NCI-H1417 treated with DMSO at 0.1 percent for 48 hours (cell line): ENCODE measurements at regions not wholly inside any gene's neighbourhood (a gene's known extent, or its start where the extent isn't known, plus 50 kb on each side); places are given as distances from the start of the nearest gene placed in this dataset.

Experiments
- DNase-seq: peaks from one replicate; lab custom pipeline; 2025; lab: John Stamatoyannopoulos, UW

DNA sequence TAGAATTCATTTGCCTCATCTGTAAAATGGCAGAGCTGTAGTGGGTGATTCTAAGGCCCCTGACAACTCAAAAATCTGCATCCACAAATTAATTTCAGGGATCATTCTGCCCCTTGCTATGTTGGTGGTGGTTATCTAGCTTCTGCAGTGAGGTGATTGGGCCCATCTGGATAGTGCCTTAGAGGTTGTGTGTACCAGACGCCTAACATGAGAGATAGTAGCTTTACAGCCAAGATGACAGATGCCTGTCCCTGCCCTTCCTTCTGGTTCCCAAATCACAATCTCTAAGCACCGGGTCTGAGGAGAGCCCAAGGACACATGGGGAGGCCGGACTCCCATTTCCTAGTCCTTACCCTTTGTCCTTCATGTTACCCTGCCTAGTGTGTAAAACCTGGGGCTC lies 51.1 kb upstream of the TNP1 start:
- no peak for DNase-seq

DNA sequence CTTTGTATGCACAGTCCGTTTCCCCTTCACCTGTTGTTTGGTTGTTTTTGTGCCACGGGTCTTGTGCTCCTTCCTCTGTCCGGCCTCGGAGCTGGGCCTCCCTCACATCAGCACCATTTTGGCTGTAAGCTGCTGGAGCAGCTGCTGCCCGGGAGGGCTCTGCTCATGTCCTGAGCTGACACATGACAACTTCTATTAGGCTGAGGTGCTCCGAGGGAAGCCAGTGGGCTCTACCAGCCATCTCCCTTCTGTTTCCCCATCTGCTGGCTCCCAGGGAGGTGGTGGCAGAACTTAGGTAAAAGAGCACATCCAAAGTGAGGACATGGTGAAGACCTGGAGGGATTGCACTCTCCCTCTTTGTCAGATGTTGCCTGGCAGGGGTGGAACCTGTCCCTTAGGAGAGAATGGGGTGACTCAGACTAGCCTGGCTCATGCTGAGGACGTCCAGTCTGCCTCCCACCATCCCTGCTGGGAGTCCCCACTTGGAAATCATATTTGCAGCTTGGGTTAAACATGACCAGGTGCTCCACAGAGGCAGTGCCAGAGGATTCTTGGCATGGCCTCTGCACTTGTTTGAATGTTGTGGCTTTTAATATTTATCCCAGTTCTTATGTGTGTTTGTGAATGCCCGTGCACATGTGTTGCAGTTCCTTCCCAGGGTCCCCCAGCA lies 49.8 kb upstream of the TNP1 start:
- DNase-seq = no peak
